Spleen (tissue), 7 donors: ENCODE measurements at regions not wholly inside any gene's neighbourhood (a gene's known extent, or its start where the extent isn't known, plus 50 kb on each side); places are given as distances from the start of the nearest gene placed in this dataset.

Experiments used
- CTCF ChIP-seq, 11 experiments: fragments of 200-600 bp in 7 of 11; fragments of 450-650 bp in 4 of 11; sonication (generic) in 4 of 11; IDR thresholded peaks in 8 of 11; conservative IDR thresholded peaks in 3 of 11; 1 replicate in 7 of 11; 2 replicates in 4 of 11; pipeline versions ENCODE4 v1.4.0 to v1.8.0; 2016 to 2021; ENCODE audit warnings: antibody characterized with exemption in 11 of 11, inconsistent platforms in 4 of 11, mild to moderate bottlenecking in 1 of 11
- POLR2A ChIP-seq, 3 donors: fragments of 450-650 bp; IDR thresholded peaks; one replicate each; pipeline ENCODE4 v1.5.1; 2017; ENCODE audit warnings: antibody characterized with exemption in 3 of 3, mild to moderate bottlenecking in 1 of 3
- donor health status: DM: no; HTN: no; CAD: no; lungs with moderate emphysema.
- donor health status: DM: no; HTN: no; CAD: no.
- donor health status: DM: no; HTN: no; CAD: no.

GRCh38 chr10:5288359-5288758 lies 76.4 kb upstream of the UCN3 start:
- TF ChIP-seq CTCF (IDR thresholded peaks at IDR 0.05 in 8 of 11, conservative IDR thresholded peaks at IDR 0.05 in 3 of 11) (no peak), POLR2A (IDR thresholded peaks at IDR 0.05) (no peak)
